ENCODE measurements at regions not wholly inside any gene's neighbourhood (a gene's known extent, or its start where the extent isn't known, plus 50 kb on each side); places are given as distances from the start of the nearest gene placed in this dataset.

DNA sequence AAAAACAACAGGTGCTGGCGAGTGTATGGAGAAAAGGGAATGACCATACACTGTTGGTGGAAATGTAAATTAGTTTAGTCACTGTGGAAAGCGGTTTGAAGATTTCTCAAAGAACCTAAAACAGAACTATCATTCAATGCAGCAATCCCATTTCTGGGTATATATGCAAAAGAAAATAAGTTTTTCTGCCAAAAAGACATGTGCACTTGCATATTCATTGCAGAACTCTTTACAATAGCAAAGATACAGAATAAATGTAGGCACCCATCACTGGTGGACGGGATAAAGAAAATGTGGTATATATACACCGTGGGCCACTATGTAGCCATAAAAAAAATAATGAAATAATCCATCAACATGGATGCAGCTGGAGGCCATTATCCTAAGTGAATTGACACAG lies 105.1 kb upstream of the FSTL5 start:
- no peaks in the 10 kb centered on the region for H3K79me2 ChIP-seq (ENCODE audit: insufficient read depth, low read length)
- no peaks in the 10 kb centered on the region for H3K36me3 ChIP-seq (ENCODE audit: low read length)
- no peaks in the 10 kb centered on the region for H3K27me3 ChIP-seq (ENCODE audit: low read length)
- no peak overlapping the region for H3K27ac ChIP-seq (ENCODE audit: low read depth, low read length)
- no peak for TF ChIP-seq EZH2phosphoT487 (conservative IDR thresholded peaks at IDR 0.05; ENCODE audit: low read length)
- TF ChIP-seq CTCF (IDR thresholded peaks at IDR 0.05; ENCODE audit: insufficient read depth, low read length, poor library complexity, severe bottlenecking) = no peak
- no peak overlapping the region for H3K4me2 ChIP-seq (ENCODE audit: low read depth, low read length, poor library complexity, severe bottlenecking)
- H3K4me3 ChIP-seq (ENCODE audit: insufficient read depth, low read length, poor library complexity, severe bottlenecking) = no peak overlapping the region
- no peaks in the 10 kb centered on the region for H3F3A ChIP-seq (ENCODE audit: insufficient read depth)
- H3K9me3 ChIP-seq (ENCODE audit: insufficient read depth, low read length) = no peaks in the 10 kb centered on the region; the same call in 1 of the 2 replicates
- no peak overlapping the region for H2AFZ ChIP-seq (ENCODE audit: low read depth, low read length, severe bottlenecking)
- H3K9me2 ChIP-seq (replicated peaks; ENCODE audit: insufficient read depth, low read length) = no peaks in the 10 kb centered on the region
- no peaks in the 10 kb centered on the region for H4K20me1 ChIP-seq (ENCODE audit: low read depth, low read length)
- no peak overlapping the region for H3K9ac ChIP-seq (ENCODE audit: low read length)

- H3K4me2 ChIP-seq (ENCODE audit: low read depth, low read length, poor library complexity, severe bottlenecking) = no peak overlapping the region
- no peaks in the 10 kb centered on the region for H3K79me2 ChIP-seq (ENCODE audit: insufficient read depth, low read length)
- H3K9me3 ChIP-seq (ENCODE audit: insufficient read depth, low read length) = no peaks in the 10 kb centered on the region; the same call in 1 of the 2 replicates
- no peaks in the 10 kb centered on the region for H3K36me3 ChIP-seq (ENCODE audit: low read length)
- no peaks in the 10 kb centered on the region for H3K27me3 ChIP-seq (ENCODE audit: low read length)
- no peak overlapping the region for H3K27ac ChIP-seq (ENCODE audit: low read depth, low read length)
- no peak overlapping the region for H2AFZ ChIP-seq (ENCODE audit: low read depth, low read length, severe bottlenecking)
- H3K9me2 ChIP-seq (replicated peaks; ENCODE audit: insufficient read depth, low read length) = no peaks in the 10 kb centered on the region
- H3K9ac ChIP-seq (ENCODE audit: low read length) = no peak overlapping the region
- no peak overlapping the region for H3K4me3 ChIP-seq (ENCODE audit: insufficient read depth, low read length, poor library complexity, severe bottlenecking)
- no peaks in the 10 kb centered on the region for H4K20me1 ChIP-seq (ENCODE audit: low read depth, low read length)
- no peaks in the 10 kb centered on the region for H3F3A ChIP-seq (ENCODE audit: insufficient read depth)
- no peak for TF ChIP-seq CTCF (IDR thresholded peaks at IDR 0.05; ENCODE audit: insufficient read depth, low read length, poor library complexity, severe bottlenecking)
- TF ChIP-seq EZH2phosphoT487 (conservative IDR thresholded peaks at IDR 0.05; ENCODE audit: low read length) = no peak
These were observed 102.0 kb upstream of the FSTL5 start for GRCh38 chr4:162265802-162266201.

DNA sequence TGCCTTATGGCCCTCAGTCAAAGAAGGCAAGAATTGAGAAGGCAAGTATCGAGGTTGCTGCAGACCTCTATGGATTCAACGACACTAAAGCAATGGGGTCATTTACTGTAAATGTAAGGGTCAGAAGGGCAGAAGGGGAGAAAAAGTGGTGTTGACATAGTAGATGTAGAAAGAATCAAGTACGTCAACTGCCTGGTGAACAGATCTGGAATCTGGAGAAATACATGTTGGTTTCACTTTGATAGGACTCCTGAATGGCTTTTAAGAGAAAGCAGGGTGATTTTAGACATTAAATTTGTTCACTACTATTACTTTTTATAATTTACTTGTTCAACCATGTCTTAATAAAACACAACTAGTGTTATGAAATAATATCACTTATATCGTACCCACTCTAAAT lies 81.3 kb upstream of the FSTL5 start:
- Histone ChIP-seq H3K27me3 (ENCODE audit: low read length) (no peaks in the 10 kb centered on the region), H2AFZ (ENCODE audit: low read depth, low read length, severe bottlenecking) (no peak overlapping the region), H3K4me2 (ENCODE audit: low read depth, low read length, poor library complexity, severe bottlenecking) (no peak overlapping the region), H3K27ac (ENCODE audit: low read depth, low read length) (no peak overlapping the region), H3K4me3 (ENCODE audit: insufficient read depth, low read length, poor library complexity, severe bottlenecking) (no peak overlapping the region), H3K9me2 (replicated peaks; ENCODE audit: insufficient read depth, low read length) (no peaks in the 10 kb centered on the region), H3K9ac (ENCODE audit: low read length) (no peak overlapping the region), H3K36me3 (ENCODE audit: low read length) (no peaks in the 10 kb centered on the region), H3K79me2 (ENCODE audit: insufficient read depth, low read length) (no peaks in the 10 kb centered on the region), H3K9me3 (ENCODE audit: insufficient read depth, low read length) (no peaks in the 10 kb centered on the region), H4K20me1 (ENCODE audit: low read depth, low read length) (no peaks in the 10 kb centered on the region), H3F3A (ENCODE audit: insufficient read depth) (no peaks in the 10 kb centered on the region)
- TF ChIP-seq CTCF (IDR thresholded peaks at IDR 0.05; ENCODE audit: insufficient read depth, low read length, poor library complexity, severe bottlenecking) (no peak), EZH2phosphoT487 (conservative IDR thresholded peaks at IDR 0.05; ENCODE audit: low read length) (no peak)

Measured in SU-DHL-6 (cell line).